Activated T-helper 1 cell treated with anti-CD3 and anti-CD28 coated beads, Interleukin-12 subunit alpha, Interleukin-12 subunit beta, Interleukin-2, Interleukin-4 antibody, amounts not matched to agents 30 ng/mL and 10 ng/mL and 1 ng/mL, durations not matched to agents 14 hours and 24 hours and 36 hours (primary cell): ENCODE measurements at regions not wholly inside any gene's neighbourhood (a gene's known extent, or its start where the extent isn't known, plus 50 kb on each side); places are given as distances from the start of the nearest gene placed in this dataset.

Source experiments
- DNase-seq: peaks from one replicate; pipeline ENCODE4 v3.0.0; 2021; ENCODE audit warnings: low spot score
- H3K27ac Mint-ChIP-seq: one replicate; pipeline ENCODE4 v1.8.0; 2021; ENCODE audit warnings: mild to moderate bottlenecking, mixed read lengths
- H3K27me3 Mint-ChIP-seq: one replicate; pipeline ENCODE4 v1.8.0; 2022; ENCODE audit warnings: mild to moderate bottlenecking, moderate library complexity, mixed read lengths; ENCODE audit not compliant: insufficient read depth
- H3K36me3 Mint-ChIP-seq: one replicate; pipeline ENCODE4 v1.8.0; 2021; ENCODE audit warnings: low read depth, mixed read lengths
- H3K4me1 Mint-ChIP-seq: one replicate; pipeline ENCODE4 v1.8.0; 2021; ENCODE audit warnings: low read depth, mixed read lengths
- H3K4me3 Mint-ChIP-seq: one replicate; pipeline ENCODE4 v1.8.0; 2021; ENCODE audit warnings: mild to moderate bottlenecking, moderate library complexity, mixed read lengths
- H3K9me3 Mint-ChIP-seq: one replicate; pipeline ENCODE4 v1.8.0; 2021; ENCODE audit warnings: mixed read lengths
- intact Hi-C: fragments of 100-400 bp; cut with micrococcal nuclease; formaldehyde crosslinking; loops from one replicate; pipeline ENCODE4 v1.15.1; 2024

DNA sequence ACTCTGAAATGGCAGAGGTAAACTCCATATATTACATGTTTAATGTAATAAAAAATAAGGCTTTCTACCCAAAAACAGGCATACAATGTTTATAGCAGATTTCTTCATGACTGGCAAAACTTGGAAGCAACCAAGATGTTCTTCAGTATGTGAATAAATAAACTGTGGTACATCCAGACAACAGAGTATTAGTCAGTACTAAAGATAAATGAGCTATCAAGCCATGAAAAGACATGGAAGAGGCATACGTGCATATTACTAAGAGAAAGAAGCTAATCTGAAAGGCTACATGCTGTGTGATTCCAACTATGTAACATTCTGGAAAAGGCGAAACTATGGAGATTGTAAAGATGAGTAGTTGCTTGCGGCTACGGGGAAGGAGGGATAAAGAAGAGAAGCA, 97.4 kb downstream of the OSR1 start:
- Mint-ChIP-seq H3K27ac (no peak overlapping the region), H3K4me3 (no peak overlapping the region), H3K36me3 (no peaks in the 10 kb centered on the region), H3K27me3 (no peaks in the 10 kb centered on the region), H3K4me1 (no peaks in the 10 kb centered on the region), H3K9me3 (no peaks in the 10 kb centered on the region)
- DNase-seq: no peak
- intact Hi-C loops: no loop called here

DNA sequence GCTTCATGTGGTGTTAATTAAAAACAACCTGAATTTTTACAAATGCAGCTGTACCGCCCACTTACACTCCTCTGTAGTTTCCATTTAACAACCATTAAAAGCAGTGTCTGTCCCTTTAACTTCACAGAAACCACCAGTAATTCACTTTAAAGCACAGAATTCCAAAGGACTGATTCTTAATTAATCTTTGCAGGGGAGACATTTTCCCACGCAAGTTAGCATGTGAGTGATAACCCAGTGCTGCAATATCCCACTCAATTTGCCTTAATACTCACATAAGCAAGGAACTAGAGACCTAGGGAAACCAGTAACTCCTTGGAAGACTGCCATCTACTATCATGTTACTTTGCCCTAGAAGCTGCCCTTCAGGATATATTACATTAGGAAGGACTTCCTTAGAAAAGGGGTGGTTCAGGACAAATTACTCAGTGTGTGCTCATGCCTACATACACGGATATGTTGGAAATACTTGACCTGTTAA, 102.3 kb downstream of the OSR1 start:
- H3K27ac Mint-ChIP-seq: no peak overlapping the region
- no peaks in the 10 kb centered on the region for H3K27me3 Mint-ChIP-seq
- no peak overlapping the region for H3K4me3 Mint-ChIP-seq
- DNase-seq: no peak
- no peaks in the 10 kb centered on the region for H3K36me3 Mint-ChIP-seq
- H3K4me1 Mint-ChIP-seq: no peaks in the 10 kb centered on the region
- no peaks in the 10 kb centered on the region for H3K9me3 Mint-ChIP-seq
- intact Hi-C loops: no loop called here

DNA sequence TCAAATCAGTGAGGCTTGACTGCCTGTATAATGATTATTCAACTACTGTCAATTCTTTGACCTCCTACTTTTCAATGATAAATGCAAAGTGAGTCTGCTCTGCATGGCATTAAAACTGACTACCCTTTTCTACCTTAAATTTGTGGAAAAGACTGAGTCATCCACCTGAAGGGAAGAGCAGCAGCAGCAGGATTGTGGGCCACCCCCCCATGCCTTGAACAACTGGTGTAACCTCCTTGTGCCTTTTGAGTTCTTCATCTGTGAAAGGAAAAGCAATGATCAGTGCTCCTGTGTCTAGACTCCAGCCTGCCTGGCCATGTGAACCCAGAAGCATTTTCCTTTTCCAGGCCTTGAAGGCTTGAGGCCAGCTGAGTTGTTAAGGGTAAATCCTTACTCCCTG, 102.9 kb downstream of the OSR1 start:
- H3K4me1 Mint-ChIP-seq: no peaks in the 10 kb centered on the region

DNA sequence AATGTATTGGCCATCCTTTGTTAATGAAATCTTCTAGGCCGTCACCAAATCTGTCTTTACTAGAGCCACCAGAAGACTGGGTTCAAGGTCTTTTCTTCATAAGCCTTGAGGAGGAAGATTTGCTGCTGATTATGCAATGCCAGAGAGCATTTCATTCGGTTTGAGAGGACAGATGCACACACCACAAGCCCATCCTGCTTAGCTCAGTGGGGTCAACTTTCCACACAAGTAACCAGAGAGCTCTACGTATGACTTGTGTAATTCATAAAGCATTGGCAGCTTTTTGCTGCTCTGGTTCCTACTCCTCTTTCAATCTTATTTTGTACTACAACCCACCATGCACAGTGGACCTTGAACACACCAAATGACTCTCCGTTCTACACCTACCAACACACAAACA, 106.9 kb downstream of the OSR1 start:
- H3K27ac Mint-ChIP-seq: no peak overlapping the region
- H3K4me3 Mint-ChIP-seq: no peak overlapping the region
- intact Hi-C loops: no loop called here
- H3K27me3 Mint-ChIP-seq: peaks cover 4% of the 10 kb centered on the region
- H3K4me1 Mint-ChIP-seq: no peaks in the 10 kb centered on the region
- H3K36me3 Mint-ChIP-seq: no peaks in the 10 kb centered on the region
- no peaks in the 10 kb centered on the region for H3K9me3 Mint-ChIP-seq
- no peak for DNase-seq

More for the DNA sequence above, 102.9 kb downstream of the OSR1 start:
- H3K27me3 Mint-ChIP-seq: peaks cover 4% of the 10 kb centered on the region
- no peaks in the 10 kb centered on the region for H3K36me3 Mint-ChIP-seq
- no peak overlapping the region for H3K27ac Mint-ChIP-seq
- intact Hi-C loops: no loop called here
- H3K4me3 Mint-ChIP-seq: no peak overlapping the region
- DNase-seq: no peak
- H3K9me3 Mint-ChIP-seq: no peaks in the 10 kb centered on the region

DNA sequence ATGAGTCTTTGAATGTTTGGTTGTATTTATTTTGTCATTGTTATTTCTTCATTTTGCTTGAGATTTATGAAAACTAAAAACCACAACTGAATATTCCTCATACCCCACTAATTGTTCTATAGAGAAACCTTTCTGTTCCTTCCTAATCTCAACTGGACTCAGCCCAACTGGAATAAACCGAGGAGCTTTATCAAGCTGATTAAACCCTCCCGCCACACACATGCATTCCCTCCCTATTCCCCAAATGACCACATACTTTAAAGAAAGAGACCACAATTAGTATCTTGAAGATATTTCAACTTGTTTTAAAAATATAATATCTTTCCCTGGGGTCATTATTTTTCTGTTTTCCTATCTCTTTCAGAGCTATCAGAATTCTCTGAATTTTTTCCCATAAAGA, 107.5 kb downstream of the OSR1 start:
- intact Hi-C loops: no loop called here
- Mint-ChIP-seq H3K9me3 (no peaks in the 10 kb centered on the region), H3K36me3 (no peaks in the 10 kb centered on the region), H3K4me3 (no peak overlapping the region), H3K27ac (no peak overlapping the region), H3K27me3 (peaks cover 4% of the 10 kb centered on the region), H3K4me1 (no peaks in the 10 kb centered on the region)
- no peak for DNase-seq

DNA sequence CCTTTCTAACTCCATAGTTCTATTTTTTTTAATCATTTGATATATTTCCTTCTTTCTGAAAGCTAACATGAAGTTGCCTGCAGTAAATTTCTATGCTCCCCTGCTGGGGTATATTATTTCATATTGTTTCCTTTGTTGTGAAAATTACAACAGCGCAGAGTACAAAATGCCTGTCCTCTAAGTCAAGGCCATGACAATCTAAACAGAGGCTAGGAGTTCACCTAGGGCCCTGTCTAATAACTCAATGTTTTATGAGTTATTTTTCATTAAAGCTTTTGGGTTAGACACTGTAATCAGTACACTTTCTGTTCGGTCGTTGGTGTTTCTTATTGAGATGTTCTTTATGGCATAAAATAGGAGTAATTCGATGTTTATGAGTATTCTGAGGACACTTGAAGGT, 111.2 kb downstream of the OSR1 start:
- intact Hi-C loops: no loop called here
- Mint-ChIP-seq H3K27me3 (peaks cover 4% of the 10 kb centered on the region), H3K27ac (no peak overlapping the region), H3K4me3 (no peak overlapping the region), H3K4me1 (no peaks in the 10 kb centered on the region), H3K9me3 (no peaks in the 10 kb centered on the region), H3K36me3 (no peaks in the 10 kb centered on the region)
- no peak for DNase-seq

DNA sequence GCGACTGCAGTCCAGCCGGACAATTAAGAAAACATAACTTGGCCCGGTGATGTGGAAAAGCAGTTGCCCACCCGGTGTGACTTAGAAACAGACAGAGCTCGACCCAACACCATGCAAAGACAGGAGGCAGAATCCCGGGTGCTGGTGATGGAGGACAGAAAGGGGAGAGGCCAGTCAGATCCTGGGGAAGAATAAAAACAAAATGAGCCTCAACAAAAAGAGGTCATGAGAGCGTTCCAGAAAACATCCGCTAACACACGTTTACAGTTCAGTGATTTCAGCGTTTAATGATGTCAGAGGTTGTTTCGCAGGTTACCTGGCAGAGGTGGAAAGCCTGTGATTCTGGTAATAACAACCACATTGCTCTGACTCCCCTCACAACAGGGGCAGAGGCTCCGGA, 111.9 kb downstream of the OSR1 start:
- no peak overlapping the region for H3K4me3 Mint-ChIP-seq
- no peaks in the 10 kb centered on the region for H3K36me3 Mint-ChIP-seq
- H3K4me1 Mint-ChIP-seq: no peaks in the 10 kb centered on the region
- H3K27ac Mint-ChIP-seq: no peak overlapping the region
- no peak for DNase-seq
- no peaks in the 10 kb centered on the region for H3K9me3 Mint-ChIP-seq
- intact Hi-C loops: no loop called here
- peaks cover 4% of the 10 kb centered on the region for H3K27me3 Mint-ChIP-seq

DNA sequence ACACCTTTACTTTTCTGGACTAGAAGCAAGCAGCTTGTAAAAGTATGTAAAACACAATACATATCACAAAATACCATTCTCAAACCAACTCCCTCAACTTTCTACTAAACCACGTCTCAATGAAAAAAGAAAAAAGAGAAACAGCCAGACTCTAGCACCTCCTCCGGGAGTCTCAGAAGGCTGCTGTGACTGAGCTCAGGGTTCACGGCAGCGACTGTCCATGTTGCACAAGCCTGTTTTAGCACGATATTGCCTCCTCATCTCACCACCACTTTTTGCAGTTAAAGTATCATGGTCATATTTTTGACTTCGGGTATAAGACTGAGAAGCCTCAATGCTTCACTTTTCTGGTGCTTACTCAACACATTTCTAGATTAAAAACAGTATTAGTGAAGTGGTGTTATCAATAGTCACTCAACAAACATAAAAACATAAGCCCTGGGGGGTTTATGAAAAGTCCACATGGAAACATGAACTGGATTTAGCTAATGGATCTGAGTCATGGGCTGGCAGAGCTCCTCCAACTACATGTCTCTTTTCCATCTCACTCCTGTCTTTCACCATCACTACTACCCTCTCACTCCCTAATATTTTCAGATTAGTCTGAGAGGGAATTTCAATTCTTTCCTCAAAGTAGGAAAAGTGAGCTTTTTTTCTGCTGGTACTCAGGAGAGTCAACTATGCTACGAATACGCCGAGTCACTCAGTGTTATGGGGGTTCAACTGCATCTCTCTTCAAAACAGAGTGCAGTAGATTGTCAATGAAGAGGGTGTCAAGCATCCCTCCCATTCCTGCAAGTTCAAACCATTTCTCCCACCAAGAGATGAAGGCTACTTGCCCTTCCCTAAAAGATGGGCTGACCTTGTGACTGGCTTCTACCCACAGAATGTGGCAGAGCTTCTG, 113.7 kb downstream of the OSR1 start:
- Mint-ChIP-seq H3K27me3 (no peaks in the 10 kb centered on the region), H3K36me3 (no peaks in the 10 kb centered on the region), H3K4me3 (no peak overlapping the region), H3K27ac (no peak overlapping the region), H3K9me3 (no peaks in the 10 kb centered on the region), H3K4me1 (no peaks in the 10 kb centered on the region)
- no peak for DNase-seq
- intact Hi-C loops: no loop called here

DNA sequence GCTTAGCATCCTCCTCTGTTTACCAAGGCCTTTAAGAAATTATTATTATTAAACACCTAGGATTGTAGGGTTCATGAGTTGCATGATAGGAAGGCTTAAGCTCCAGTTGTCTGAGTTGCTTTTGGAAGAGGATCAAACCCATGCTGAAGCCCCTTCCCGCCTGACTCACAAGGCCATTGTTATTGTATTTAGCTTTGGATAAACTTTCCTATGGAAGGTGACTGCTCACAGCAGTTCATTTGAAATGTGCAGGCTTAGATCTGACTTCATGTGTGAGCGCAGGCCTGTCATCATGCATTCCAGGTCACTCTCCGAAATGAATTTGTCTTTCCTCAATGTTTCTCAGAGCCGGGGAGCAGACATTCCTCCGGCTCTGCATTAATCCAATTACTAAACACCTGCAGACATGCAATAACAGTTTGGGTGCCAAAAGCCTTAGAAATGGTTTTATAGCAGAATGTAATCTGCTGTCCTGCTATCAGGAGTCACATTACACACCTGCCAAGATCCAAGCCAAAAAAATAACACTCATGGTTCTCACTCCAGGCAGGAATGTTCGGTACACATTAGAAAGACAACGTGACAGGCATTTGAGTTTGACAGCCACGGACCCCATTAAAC, 119.9 kb downstream of the OSR1 start:
- no peaks in the 10 kb centered on the region for H3K9me3 Mint-ChIP-seq
- intact Hi-C loops: no loop called here
- H3K4me1 Mint-ChIP-seq: no peaks in the 10 kb centered on the region

DNA sequence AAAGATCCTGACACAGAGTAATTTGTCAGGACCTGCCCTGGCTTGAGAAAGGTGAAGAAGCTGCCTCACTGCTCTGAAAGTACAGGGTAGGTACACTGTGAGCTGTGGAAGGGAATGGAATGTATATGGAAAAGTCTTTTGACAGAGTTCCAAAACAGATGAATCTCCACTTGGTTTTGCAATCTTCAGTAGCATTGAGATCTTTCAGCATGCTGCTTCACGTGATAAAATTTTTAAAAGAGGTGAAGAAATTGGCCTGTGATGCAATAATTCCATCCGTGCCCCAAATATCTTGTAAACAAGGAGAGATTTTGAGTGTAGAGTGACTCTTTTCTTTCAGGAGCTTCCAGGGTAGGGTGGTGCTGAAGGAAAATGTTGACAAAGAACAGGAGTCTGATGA, 123.1 kb downstream of the OSR1 start:
- no peak overlapping the region for H3K27ac Mint-ChIP-seq
- no peak overlapping the region for H3K4me3 Mint-ChIP-seq
- H3K4me1 Mint-ChIP-seq: no peaks in the 10 kb centered on the region
- intact Hi-C loops: no loop called here
- H3K27me3 Mint-ChIP-seq: no peaks in the 10 kb centered on the region
- H3K9me3 Mint-ChIP-seq: no peaks in the 10 kb centered on the region
- no peaks in the 10 kb centered on the region for H3K36me3 Mint-ChIP-seq
- DNase-seq: no peak

More for the DNA sequence above, 119.9 kb downstream of the OSR1 start:
- H3K36me3 Mint-ChIP-seq: no peaks in the 10 kb centered on the region
- DNase-seq: no peak
- H3K27ac Mint-ChIP-seq: no peak overlapping the region
- no peak overlapping the region for H3K4me3 Mint-ChIP-seq
- no peaks in the 10 kb centered on the region for H3K27me3 Mint-ChIP-seq

DNA sequence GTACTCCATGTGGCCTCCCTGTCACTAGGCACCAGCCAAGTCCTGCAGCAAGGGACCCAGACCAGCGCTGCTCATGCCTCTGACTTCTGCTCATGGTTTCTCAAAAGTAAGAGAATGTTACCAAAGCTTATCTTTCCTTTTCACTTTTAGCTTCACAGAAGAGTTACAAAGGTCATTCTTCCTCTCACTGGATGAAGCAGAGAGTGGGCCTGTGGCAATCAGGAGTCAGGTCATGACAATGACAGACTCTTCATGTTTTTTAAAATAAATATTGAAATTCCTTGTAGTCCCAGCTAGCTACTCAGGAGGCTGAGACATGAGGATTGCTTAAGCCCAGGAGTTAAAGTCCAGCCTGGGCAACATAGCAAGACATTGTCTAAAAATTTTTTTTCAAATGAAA, 126.1 kb downstream of the OSR1 start:
- intact Hi-C loops: no loop called here
- Mint-ChIP-seq H3K36me3 (no peaks in the 10 kb centered on the region), H3K4me1 (no peaks in the 10 kb centered on the region), H3K27me3 (no peaks in the 10 kb centered on the region), H3K27ac (no peak overlapping the region), H3K9me3 (no peaks in the 10 kb centered on the region), H3K4me3 (no peak overlapping the region)
- DNase-seq: no peak

DNA sequence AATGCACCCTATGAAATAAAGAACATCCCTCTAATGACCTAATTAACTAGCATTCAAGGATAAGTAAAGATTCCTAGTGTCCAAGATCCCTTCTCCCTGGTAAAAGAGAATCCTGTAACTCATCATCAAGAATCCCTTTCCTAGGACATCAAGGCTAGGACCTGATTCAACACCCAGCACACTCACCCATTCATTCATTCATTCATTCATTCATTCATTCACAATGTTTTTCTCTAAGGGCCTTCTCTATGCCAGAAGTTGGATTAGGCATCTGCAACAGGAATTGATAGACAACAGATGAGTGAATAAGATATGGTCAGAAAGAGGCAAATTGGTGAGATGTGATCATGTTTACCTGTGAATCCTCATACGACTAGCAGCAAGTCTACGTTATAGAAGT, 126.8 kb downstream of the OSR1 start:
- intact Hi-C loops: no loop called here
- H3K4me1 Mint-ChIP-seq: no peaks in the 10 kb centered on the region
- no peaks in the 10 kb centered on the region for H3K27me3 Mint-ChIP-seq
- no peaks in the 10 kb centered on the region for H3K36me3 Mint-ChIP-seq
- no peak overlapping the region for H3K4me3 Mint-ChIP-seq
- no peaks in the 10 kb centered on the region for H3K9me3 Mint-ChIP-seq
- DNase-seq: no peak
- no peak overlapping the region for H3K27ac Mint-ChIP-seq

DNA sequence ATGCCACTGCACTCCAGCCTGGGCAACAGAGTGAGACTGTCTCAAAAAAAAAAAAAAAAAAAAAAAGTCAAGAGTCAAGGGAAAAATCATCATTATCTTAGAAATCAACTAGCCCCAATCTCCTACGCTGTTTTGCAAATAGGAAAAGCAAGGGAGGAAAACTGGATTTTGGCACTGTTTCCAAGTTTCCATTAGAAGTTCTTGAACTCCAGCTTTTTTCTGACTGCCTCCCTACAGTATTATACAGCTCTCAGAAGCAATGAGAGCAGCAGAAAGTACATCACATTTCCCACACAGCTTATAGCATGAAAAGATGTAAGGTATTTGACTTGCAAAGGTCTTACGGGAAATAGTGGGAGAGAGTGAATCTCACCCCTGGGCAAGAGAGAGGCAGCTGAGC, 127.8 kb downstream of the OSR1 start:
- no peaks in the 10 kb centered on the region for H3K4me1 Mint-ChIP-seq
- H3K4me3 Mint-ChIP-seq: no peak overlapping the region
- DNase-seq: no peak
- H3K9me3 Mint-ChIP-seq: no peaks in the 10 kb centered on the region
- no peaks in the 10 kb centered on the region for H3K27me3 Mint-ChIP-seq
- no peak overlapping the region for H3K27ac Mint-ChIP-seq
- H3K36me3 Mint-ChIP-seq: no peaks in the 10 kb centered on the region
- intact Hi-C loops: no loop called here
